RWPE1 (cell line): ENCODE measurements at regions not wholly inside any gene's neighbourhood (a gene's known extent, or its start where the extent isn't known, plus 50 kb on each side); places are given as distances from the start of the nearest gene placed in this dataset.

ENCODE experiments used
- CTCF ChIA-PET: fragments of 350-600 bp; sonication (Branson Sonifier 250); formaldehyde crosslinking; extraction: SDS; loops from one replicate; lab custom pipeline; 2021; lab: Yijun Ruan, JAX
- POLR2A ChIA-PET: fragments of 400-600 bp; formaldehyde crosslinking; extraction: SDS; loops from one replicate; lab custom pipeline; 2020; ENCODE audit warnings: antibody characterized with exemption; ENCODE audit not compliant: low non-redundant PET; lab: Yijun Ruan, JAX
- DNase-seq: peaks from one replicate; pipeline ENCODE4 v3.0.0; 2012; ENCODE audit warnings: low spot score
- H3K27ac ChIP-seq: fragments of 450-650 bp; 2 replicates; pipeline ENCODE4 v1.5.1; 2017
- TF ChIP-seq, protein P1 (sequence below): fragments of 450-650 bp; conservative IDR thresholded peaks from 2 replicates; pipeline ENCODE4 v1.5.1; 2017; ENCODE audit warnings: low read depth, mild to moderate bottlenecking

DNA sequence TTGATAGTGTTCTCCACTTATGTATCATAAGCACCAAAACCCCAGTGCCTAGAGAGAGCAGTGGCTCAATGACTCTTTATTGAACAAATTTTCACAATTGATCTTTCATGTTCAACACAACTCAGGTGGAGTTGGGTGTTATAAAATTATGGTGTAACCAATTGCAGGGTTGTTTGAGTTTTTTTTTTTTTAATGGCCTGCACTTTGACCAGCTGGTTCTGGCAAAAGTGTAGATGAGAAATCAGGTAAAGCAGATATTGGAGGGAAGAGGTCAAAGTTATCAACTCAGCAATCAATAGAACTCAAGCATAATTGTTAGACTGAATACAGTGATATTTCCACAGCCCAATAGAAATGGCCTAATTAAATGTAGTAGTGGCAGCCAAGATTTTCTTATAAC, 1386.3 kb downstream of the SUCLG1 start:
- CTCF ChIA-PET = no interaction called here
- no peak overlapping the region for H3K27ac ChIP-seq
- DNase-seq = no peak
- TF ChIP-seq, protein P1, sequence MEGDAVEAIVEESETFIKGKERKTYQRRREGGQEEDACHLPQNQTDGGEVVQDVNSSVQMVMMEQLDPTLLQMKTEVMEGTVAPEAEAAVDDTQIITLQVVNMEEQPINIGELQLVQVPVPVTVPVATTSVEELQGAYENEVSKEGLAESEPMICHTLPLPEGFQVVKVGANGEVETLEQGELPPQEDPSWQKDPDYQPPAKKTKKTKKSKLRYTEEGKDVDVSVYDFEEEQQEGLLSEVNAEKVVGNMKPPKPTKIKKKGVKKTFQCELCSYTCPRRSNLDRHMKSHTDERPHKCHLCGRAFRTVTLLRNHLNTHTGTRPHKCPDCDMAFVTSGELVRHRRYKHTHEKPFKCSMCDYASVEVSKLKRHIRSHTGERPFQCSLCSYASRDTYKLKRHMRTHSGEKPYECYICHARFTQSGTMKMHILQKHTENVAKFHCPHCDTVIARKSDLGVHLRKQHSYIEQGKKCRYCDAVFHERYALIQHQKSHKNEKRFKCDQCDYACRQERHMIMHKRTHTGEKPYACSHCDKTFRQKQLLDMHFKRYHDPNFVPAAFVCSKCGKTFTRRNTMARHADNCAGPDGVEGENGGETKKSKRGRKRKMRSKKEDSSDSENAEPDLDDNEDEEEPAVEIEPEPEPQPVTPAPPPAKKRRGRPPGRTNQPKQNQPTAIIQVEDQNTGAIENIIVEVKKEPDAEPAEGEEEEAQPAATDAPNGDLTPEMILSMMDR = no peak
- POLR2A ChIA-PET = no interaction called here

DNA sequence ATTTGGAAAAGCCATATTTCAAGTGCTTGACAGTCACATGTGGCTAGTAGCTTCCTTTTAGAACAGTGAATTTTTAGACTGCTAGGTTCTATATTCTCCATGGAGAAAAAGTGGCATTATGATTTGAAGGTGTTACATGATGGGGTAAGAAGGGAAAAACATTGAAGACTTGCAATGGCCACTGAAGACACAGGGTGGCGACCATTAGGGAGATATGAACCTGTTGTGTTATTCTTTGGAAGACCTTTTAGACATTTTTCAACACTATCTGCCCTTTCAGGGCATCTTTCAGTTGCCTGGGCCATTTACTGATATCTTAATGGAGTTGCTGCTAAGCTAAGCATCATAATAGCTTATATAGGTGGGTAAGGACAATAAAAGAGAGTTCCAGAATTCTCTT, 1387.2 kb downstream of the SUCLG1 start:
- CTCF ChIA-PET = no interaction called here

DNA sequence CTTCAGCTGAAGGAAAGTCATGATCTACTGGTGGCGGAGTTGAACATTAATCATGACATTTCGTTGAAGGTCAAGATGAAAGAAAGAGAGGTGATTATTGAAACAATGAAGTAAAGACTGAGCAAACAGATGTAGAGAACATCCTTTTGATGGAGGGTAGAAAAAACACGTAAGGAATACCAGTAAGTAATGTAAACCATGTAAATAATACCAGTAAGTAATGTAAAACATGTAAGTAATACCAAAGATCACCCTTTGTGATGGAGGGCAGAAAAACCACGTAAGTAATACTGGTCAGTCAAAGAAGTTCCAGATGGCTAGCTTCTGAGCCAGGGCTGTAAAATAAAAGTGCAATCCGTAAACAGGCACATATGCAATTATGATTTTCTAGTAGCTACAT, 1387.7 kb downstream of the SUCLG1 start:
- no peak overlapping the region for H3K27ac ChIP-seq
- ChIA-PET CTCF (no interaction called here), POLR2A (no interaction called here)
- TF ChIP-seq, protein P1 = no peak
- no peak for DNase-seq

More for the DNA sequence above, 1387.2 kb downstream of the SUCLG1 start:
- TF ChIP-seq, protein P1 = no peak
- H3K27ac ChIP-seq = no peak overlapping the region
- no peak for DNase-seq
- POLR2A ChIA-PET = no interaction called here

DNA sequence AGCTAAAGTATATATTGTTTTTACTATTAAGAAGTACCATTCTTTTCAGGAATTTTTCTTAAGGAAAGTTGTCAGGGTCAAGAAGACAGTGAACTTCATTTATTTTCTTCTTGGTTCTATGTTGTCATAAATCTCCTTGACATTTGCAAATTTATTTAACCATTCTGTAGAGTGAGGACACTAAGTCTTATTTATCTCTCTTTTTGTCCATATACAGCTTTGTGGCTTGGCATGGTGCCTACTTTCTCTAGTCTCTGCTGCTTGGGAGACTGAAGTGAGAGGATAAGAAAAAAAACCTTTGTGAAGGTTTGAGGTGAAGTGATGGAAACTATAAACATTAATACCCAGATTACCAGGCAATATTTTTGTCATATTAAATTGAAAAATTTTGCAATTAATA, 1389.4 kb downstream of the SUCLG1 start:
- ChIA-PET POLR2A (no interaction called here), CTCF (no interaction called here)
- no peak for DNase-seq
- TF ChIP-seq, protein P1 = no peak
- no peak overlapping the region for H3K27ac ChIP-seq

DNA sequence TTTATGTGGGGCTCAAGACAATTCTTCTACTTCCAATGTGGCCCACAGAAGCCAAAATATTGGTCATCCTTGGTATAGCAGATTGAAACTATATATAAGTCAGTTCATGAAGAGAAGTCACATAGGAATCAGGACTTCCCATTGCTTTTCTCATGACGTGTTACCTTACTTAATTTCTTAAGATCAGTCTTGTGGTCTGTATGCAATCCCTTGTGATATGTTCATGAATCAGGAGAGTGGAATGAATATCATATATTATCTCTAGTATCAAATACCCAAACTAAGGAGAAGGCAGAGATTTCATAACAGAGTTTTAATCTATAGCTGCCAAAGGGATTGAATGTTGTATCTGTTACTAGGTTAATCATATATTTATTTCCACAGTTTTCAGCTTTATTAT, 1390.4 kb downstream of the SUCLG1 start:
- no peak for DNase-seq
- TF ChIP-seq, protein P1 = no peak
- CTCF ChIA-PET = no interaction called here
- H3K27ac ChIP-seq = no peak overlapping the region
- POLR2A ChIA-PET = no interaction called here

DNA sequence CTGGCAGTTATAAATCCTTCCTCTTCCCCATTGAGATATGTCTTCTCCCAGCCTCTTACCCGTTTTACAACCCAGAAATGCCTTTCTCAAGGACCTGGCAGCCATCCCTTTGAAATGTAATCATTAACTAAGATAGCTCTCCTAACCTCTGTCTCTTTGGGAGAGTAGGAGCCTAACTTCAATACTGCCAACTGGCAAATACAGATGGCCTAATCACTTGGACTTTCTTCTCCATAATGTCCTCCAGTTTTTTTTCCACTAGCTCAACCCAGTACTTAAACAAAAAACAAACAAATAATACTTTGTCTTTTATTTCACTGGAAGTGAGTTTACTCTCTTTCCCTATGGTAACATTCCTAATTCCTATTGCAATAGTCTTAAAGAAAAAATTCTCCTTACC, 1391.1 kb downstream of the SUCLG1 start:
- POLR2A ChIA-PET = no interaction called here
- CTCF ChIA-PET = no interaction called here
- no peak overlapping the region for H3K27ac ChIP-seq
- no peak for DNase-seq
- TF ChIP-seq, protein P1 = no peak

DNA sequence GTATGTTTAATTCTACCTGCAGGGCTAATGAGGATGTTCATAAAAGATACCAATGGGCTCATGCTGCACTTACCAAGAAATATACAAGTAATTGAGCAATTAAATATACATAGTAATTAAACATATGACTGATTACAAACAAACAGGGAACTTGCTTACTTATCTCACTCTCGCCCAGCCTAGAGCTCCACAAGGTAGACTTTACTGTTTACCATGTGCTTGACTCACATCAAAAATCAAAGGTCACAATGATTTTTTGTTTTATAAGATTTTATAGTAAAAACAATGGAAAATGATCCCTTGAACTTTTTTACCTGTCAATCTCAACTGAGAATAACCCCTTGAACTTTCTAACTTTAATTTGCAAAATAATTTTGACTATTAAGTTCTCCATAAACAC, 1395.1 kb downstream of the SUCLG1 start:
- ChIA-PET CTCF (no interaction called here), POLR2A (no interaction called here)
- DNase-seq = no peak
- TF ChIP-seq, protein P1 = no peak
- H3K27ac ChIP-seq = no peak overlapping the region
